Ishikawa (cell line): ENCODE measurements at regions not wholly inside any gene's neighbourhood (a gene's known extent, or its start where the extent isn't known, plus 50 kb on each side); places are given as distances from the start of the nearest gene placed in this dataset.

ENCODE experiments used
- CEBPB ChIP-seq: IDR thresholded peaks from 2 replicates; pipeline ENCODE4 v1.6.1; 2012
- CREB1 ChIP-seq: IDR thresholded peaks from 2 replicates; pipeline ENCODE4 v1.6.1; 2012; ENCODE audit warnings: low read depth
- EGR1 ChIP-seq: IDR thresholded peaks from 2 replicates; pipeline ENCODE4 v1.6.1; 2012
- EP300 ChIP-seq: IDR thresholded peaks from 2 replicates; pipeline ENCODE4 v1.6.1; 2012; ENCODE audit warnings: borderline replicate concordance
- FOXM1 ChIP-seq: IDR thresholded peaks from 2 replicates; pipeline ENCODE4 v1.6.1; 2012; ENCODE audit warnings: low read depth, borderline replicate concordance
- NFIC ChIP-seq: IDR thresholded peaks from 2 replicates; pipeline ENCODE4 v1.6.1; 2012
- RAD21 ChIP-seq: IDR thresholded peaks from 2 replicates; pipeline ENCODE4 v1.6.1; 2012; ENCODE audit warnings: low read depth
- TAF1 ChIP-seq: IDR thresholded peaks from 2 replicates; pipeline ENCODE4 v1.6.1; 2012; ENCODE audit warnings: low read depth, mild to moderate bottlenecking
- TCF12 ChIP-seq: IDR thresholded peaks from 2 replicates; pipeline ENCODE4 v1.6.1; 2012; ENCODE audit warnings: low read depth
- YY1 ChIP-seq: IDR thresholded peaks from 2 replicates; pipeline ENCODE4 v1.6.1; 2012; ENCODE audit warnings: low read depth
- ZBTB7A ChIP-seq: IDR thresholded peaks from 2 replicates; pipeline ENCODE4 v1.6.1; 2012; ENCODE audit warnings: low read depth
- TF ChIP-seq, protein P1 (sequence below): IDR thresholded peaks from 2 replicates; pipeline ENCODE4 v1.6.1; 2012; ENCODE audit warnings: low read depth, mild to moderate bottlenecking
- TF ChIP-seq, protein P2 (sequence below): IDR thresholded peaks from 2 replicates; pipeline ENCODE4 v1.6.1; 2012
- TF ChIP-seq, protein P3 (sequence below): IDR thresholded peaks from 2 replicates; pipeline ENCODE4 v1.6.1; 2012

- no peak for TF ChIP-seq NFIC
- TF ChIP-seq, protein P1, sequence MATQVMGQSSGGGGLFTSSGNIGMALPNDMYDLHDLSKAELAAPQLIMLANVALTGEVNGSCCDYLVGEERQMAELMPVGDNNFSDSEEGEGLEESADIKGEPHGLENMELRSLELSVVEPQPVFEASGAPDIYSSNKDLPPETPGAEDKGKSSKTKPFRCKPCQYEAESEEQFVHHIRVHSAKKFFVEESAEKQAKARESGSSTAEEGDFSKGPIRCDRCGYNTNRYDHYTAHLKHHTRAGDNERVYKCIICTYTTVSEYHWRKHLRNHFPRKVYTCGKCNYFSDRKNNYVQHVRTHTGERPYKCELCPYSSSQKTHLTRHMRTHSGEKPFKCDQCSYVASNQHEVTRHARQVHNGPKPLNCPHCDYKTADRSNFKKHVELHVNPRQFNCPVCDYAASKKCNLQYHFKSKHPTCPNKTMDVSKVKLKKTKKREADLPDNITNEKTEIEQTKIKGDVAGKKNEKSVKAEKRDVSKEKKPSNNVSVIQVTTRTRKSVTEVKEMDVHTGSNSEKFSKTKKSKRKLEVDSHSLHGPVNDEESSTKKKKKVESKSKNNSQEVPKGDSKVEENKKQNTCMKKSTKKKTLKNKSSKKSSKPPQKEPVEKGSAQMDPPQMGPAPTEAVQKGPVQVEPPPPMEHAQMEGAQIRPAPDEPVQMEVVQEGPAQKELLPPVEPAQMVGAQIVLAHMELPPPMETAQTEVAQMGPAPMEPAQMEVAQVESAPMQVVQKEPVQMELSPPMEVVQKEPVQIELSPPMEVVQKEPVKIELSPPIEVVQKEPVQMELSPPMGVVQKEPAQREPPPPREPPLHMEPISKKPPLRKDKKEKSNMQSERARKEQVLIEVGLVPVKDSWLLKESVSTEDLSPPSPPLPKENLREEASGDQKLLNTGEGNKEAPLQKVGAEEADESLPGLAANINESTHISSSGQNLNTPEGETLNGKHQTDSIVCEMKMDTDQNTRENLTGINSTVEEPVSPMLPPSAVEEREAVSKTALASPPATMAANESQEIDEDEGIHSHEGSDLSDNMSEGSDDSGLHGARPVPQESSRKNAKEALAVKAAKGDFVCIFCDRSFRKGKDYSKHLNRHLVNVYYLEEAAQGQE = no peak
- TF ChIP-seq, protein P2, sequence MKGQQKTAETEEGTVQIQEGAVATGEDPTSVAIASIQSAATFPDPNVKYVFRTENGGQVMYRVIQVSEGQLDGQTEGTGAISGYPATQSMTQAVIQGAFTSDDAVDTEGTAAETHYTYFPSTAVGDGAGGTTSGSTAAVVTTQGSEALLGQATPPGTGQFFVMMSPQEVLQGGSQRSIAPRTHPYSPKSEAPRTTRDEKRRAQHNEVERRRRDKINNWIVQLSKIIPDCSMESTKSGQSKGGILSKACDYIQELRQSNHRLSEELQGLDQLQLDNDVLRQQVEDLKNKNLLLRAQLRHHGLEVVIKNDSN = no peak
- TF ChIP-seq TAF1 = no peak
- TF ChIP-seq, protein P3, sequence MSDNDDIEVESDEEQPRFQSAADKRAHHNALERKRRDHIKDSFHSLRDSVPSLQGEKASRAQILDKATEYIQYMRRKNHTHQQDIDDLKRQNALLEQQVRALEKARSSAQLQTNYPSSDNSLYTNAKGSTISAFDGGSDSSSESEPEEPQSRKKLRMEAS = no peak
- no peak for TF ChIP-seq EP300
- TF ChIP-seq ZBTB7A = no peak
- no peak for TF ChIP-seq RAD21
- TF ChIP-seq YY1 = no peak
- TF ChIP-seq EGR1 = no peak
- TF ChIP-seq CEBPB = no peak
- TF ChIP-seq CREB1 = no peak
- TF ChIP-seq FOXM1 = no peak
- TF ChIP-seq TCF12 = no peak
These were observed 131.0 kb upstream of the RORB start for GRCh38 chr9:74366111-74366510.
